ENCODE measurements at regions not wholly inside any gene's neighbourhood (a gene's known extent, or its start where the extent isn't known, plus 50 kb on each side); places are given as distances from the start of the nearest gene placed in this dataset.
"Not testable (repeated sequence)": the region's sequence is repeated elsewhere in the genome, so short reads cannot be mapped to it uniquely, and the experiment has no call there.

GRCh38 chr11:67940440-67940839, 63.5 kb downstream of the UNC93B1 start:
- DNase-seq: not testable (repeated sequence)

GRCh38 chr11:67938964-67939363, 64.9 kb downstream of the UNC93B1 start:
- not testable (repeated sequence) for DNase-seq

- not testable (repeated sequence) for DNase-seq
These were observed 65.5 kb downstream of the UNC93B1 start for GRCh38 chr11:67938371-67938770.

GRCh38 chr11:67923565-67923964, 80.3 kb downstream of the UNC93B1 start:
- DNase-seq: not testable (repeated sequence)

- not testable (repeated sequence) for DNase-seq
These were observed 83.4 kb downstream of the UNC93B1 start for GRCh38 chr11:67920546-67920945.

- not testable (repeated sequence) for DNase-seq
These were observed 91.7 kb downstream of the UNC93B1 start for GRCh38 chr11:67912184-67912583.

- not testable (repeated sequence) for DNase-seq
These were observed 92.7 kb downstream of the UNC93B1 start for GRCh38 chr11:67911211-67911610.

- DNase-seq: not testable (repeated sequence)
These were observed 93.1 kb downstream of the UNC93B1 start for GRCh38 chr11:67910803-67911202.

- DNase-seq: not testable (repeated sequence)
These were observed 96.9 kb downstream of the UNC93B1 start for GRCh38 chr11:67906969-67907368.

- DNase-seq: not testable (repeated sequence)
These were observed 104.4 kb downstream of the UNC93B1 start for GRCh38 chr11:67899462-67899861.

- not testable (repeated sequence) for DNase-seq
These were observed 110.4 kb downstream of the UNC93B1 start for GRCh38 chr11:67893487-67893886.

- DNase-seq: not testable (repeated sequence)
These were observed 114.3 kb downstream of the UNC93B1 start for GRCh38 chr11:67889646-67890045.

- DNase-seq: not testable (repeated sequence)
These were observed 115.8 kb downstream of the UNC93B1 start for GRCh38 chr11:67888056-67888455.

- not testable (repeated sequence) for DNase-seq
These were observed 117.2 kb downstream of the UNC93B1 start for GRCh38 chr11:67886672-67887071.

- DNase-seq: not testable (repeated sequence)
These were observed 117.7 kb downstream of the UNC93B1 start for GRCh38 chr11:67886207-67886606.

GRCh38 chr11:67885574-67885973, 118.3 kb downstream of the UNC93B1 start:
- DNase-seq: not testable (repeated sequence)

- not testable (repeated sequence) for DNase-seq
These were observed 118.9 kb downstream of the UNC93B1 start for GRCh38 chr11:67884761-67885558.

GRCh38 chr11:67884073-67884757, 119.7 kb downstream of the UNC93B1 start:
- DNase-seq: not testable (repeated sequence)

- DNase-seq: not testable (repeated sequence)
These were observed 121.6 kb downstream of the UNC93B1 start for GRCh38 chr11:67882304-67882703.

GRCh38 chr11:67881836-67882235, 122.1 kb downstream of the UNC93B1 start:
- not testable (repeated sequence) for DNase-seq

- not testable (repeated sequence) for DNase-seq
These were observed 123.2 kb downstream of the UNC93B1 start for GRCh38 chr11:67880594-67881196.

- not testable (repeated sequence) for DNase-seq
These were observed 125.2 kb downstream of the UNC93B1 start for GRCh38 chr11:67878666-67879065.

- DNase-seq: not testable (repeated sequence)
These were observed 126.6 kb downstream of the UNC93B1 start for GRCh38 chr11:67877316-67877715.

Data from NCI-H1417 treated with DMSO at 0.1 percent for 48 hours (cell line).